Endodermal cell (in vitro differentiated cells): ENCODE measurements at regions not wholly inside any gene's neighbourhood (a gene's known extent, or its start where the extent isn't known, plus 50 kb on each side); places are given as distances from the start of the nearest gene placed in this dataset.

ENCODE experiments used
- DNase-seq: peaks from one replicate; pipeline ENCODE4 v3.0.0-alpha.2; 2017
- H3K27ac ChIP-seq: 2 replicates; pipeline ENCODE4 v1.5.1; 2013; ENCODE audit warnings: mild to moderate bottlenecking, low read depth, low read length, moderate library complexity
- H3K27me3 ChIP-seq: 2 replicates; pipeline ENCODE4 v1.6.1; 2013; ENCODE audit warnings: mild to moderate bottlenecking, low read length, moderate library complexity; ENCODE audit not compliant: insufficient read depth, control insufficient read depth, poor library complexity, severe bottlenecking
- H3K36me3 ChIP-seq: 2 replicates; pipeline ENCODE4 v1.7.0; 2013; ENCODE audit warnings: mild to moderate bottlenecking, low read length, moderate library complexity; ENCODE audit not compliant: control insufficient read depth, insufficient read depth
- H3K4me1 ChIP-seq: one replicate; pipeline ENCODE4 v1.7.0; 2013; ENCODE audit warnings: low read length; ENCODE audit not compliant: control insufficient read depth, insufficient read depth
- H3K4me3 ChIP-seq: 2 replicates; pipeline ENCODE4 v1.5.1; 2013; ENCODE audit warnings: mild to moderate bottlenecking, low read length, moderate library complexity
- H3K9ac ChIP-seq: 2 replicates; pipeline ENCODE4 v1.6.1; 2013; ENCODE audit warnings: mild to moderate bottlenecking, low read length, moderate library complexity; ENCODE audit not compliant: poor library complexity, severe bottlenecking; ENCODE audit errors: extremely low read depth
- H3K9me3 ChIP-seq: 2 replicates; pipeline ENCODE4 v1.6.1; 2013; ENCODE audit warnings: mild to moderate bottlenecking, low read length, moderate library complexity; ENCODE audit not compliant: control insufficient read depth
- H3K27ac Mint-ChIP-seq: 2 replicates; pipeline ENCODE4 v1.8.0; 2020; ENCODE audit warnings: mixed read lengths
- H3K27me3 Mint-ChIP-seq: 2 replicates; pipeline ENCODE4 v1.8.0; 2021; ENCODE audit warnings: mild to moderate bottlenecking, mixed read lengths; ENCODE audit not compliant: insufficient read depth
- H3K36me3 Mint-ChIP-seq: 2 replicates; pipeline ENCODE4 v1.8.0; 2020; ENCODE audit warnings: low read depth, mixed read lengths
- H3K4me1 Mint-ChIP-seq: 2 replicates; pipeline ENCODE4 v1.8.0; 2020; ENCODE audit warnings: mixed read lengths
- H3K4me3 Mint-ChIP-seq: 2 replicates; pipeline ENCODE4 v1.8.0; 2020; ENCODE audit warnings: mild to moderate bottlenecking, moderate library complexity, mixed read lengths
- H3K9me3 Mint-ChIP-seq: 2 replicates; pipeline ENCODE4 v1.8.0; 2020; ENCODE audit warnings: mild to moderate bottlenecking, mixed read lengths
- WGBS, 2 experiments: methylation state at CpG; one replicate each; pipeline versions ENCODE4 v1.1.5 to v1.1.7; 2013; ENCODE audit warnings: missing lambda C conversion rate in 2 of 2, mixed read lengths in 1 of 2; ENCODE audit not compliant: insufficient coverage in 1 of 2, insufficient read length in 1 of 2; 5-methylcytosine and 5-hydroxymethylcytosine counted together
- TF ChIP-seq, protein P1 (sequence below): fragments of 200-600 bp; sonication (generic); conservative IDR thresholded peaks from 2 replicates; pipeline ENCODE4 v1.5.0; 2021; ENCODE audit warnings: antibody characterized with exemption, mild to moderate bottlenecking

GRCh38 chr2:182559623-182560022, 132.8 kb upstream of the PDE1A start:
- H3K27me3 Mint-ChIP-seq, result no peaks in the 10 kb centered on the region
- no peak overlapping the region for H3K27ac Mint-ChIP-seq
- TF ChIP-seq, protein P1, sequence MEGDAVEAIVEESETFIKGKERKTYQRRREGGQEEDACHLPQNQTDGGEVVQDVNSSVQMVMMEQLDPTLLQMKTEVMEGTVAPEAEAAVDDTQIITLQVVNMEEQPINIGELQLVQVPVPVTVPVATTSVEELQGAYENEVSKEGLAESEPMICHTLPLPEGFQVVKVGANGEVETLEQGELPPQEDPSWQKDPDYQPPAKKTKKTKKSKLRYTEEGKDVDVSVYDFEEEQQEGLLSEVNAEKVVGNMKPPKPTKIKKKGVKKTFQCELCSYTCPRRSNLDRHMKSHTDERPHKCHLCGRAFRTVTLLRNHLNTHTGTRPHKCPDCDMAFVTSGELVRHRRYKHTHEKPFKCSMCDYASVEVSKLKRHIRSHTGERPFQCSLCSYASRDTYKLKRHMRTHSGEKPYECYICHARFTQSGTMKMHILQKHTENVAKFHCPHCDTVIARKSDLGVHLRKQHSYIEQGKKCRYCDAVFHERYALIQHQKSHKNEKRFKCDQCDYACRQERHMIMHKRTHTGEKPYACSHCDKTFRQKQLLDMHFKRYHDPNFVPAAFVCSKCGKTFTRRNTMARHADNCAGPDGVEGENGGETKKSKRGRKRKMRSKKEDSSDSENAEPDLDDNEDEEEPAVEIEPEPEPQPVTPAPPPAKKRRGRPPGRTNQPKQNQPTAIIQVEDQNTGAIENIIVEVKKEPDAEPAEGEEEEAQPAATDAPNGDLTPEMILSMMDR, result no peak

DNA sequence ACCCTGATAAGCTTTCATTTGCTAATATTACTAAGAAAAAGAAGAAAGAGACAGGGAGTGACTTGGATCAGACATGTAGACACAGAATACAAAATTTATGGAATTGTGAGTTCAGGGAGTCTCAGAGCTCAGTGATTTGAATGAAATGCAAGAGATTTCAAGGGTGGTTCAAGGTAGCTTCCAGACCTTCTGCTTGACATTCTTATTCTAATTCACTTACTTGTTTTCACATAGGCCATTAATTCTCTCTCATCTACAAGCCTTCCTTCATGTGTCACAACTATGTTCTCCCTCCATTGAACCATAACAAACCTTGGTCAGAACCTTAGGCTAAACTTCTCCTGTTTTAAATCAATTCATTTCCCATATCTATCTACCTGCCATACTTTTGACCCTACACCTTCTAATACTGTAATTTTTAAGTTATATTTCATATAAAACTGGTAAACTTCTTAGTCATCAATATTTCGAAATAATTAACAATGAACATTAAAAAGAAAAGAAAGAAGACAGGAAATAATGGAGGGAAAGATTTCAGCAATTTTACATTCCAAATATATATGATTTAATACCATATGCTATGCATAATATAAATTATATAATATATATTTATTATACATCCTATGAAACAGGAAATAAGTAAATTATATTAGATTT, 139.2 kb upstream of the PDE1A start:
- H3K4me1 Mint-ChIP-seq, result no peaks in the 10 kb centered on the region
- no peaks in the 10 kb centered on the region for H3K36me3 Mint-ChIP-seq
- Histone ChIP-seq H3K9me3 (no peaks in the 10 kb centered on the region), H3K27ac (no peak overlapping the region), H3K4me3 (no peak overlapping the region), H3K36me3 (no peaks in the 10 kb centered on the region), H3K9ac (no peak overlapping the region), H3K4me1 (no peaks in the 10 kb centered on the region), H3K27me3 (no peaks in the 10 kb centered on the region)
- H3K27me3 Mint-ChIP-seq, result no peaks in the 10 kb centered on the region
- peaks cover 2% of the 10 kb centered on the region for H3K9me3 Mint-ChIP-seq
- no peak overlapping the region for H3K27ac Mint-ChIP-seq
- no peak overlapping the region for H3K4me3 Mint-ChIP-seq
- no peak for DNase-seq
- no CpG with 5 or more reads among the region's 1 CpG for WGBS, 2 experiments
- TF ChIP-seq, protein P1, result no peak

More at GRCh38 chr2:182559623-182560022, 132.8 kb upstream of the PDE1A start:
- no peaks in the 10 kb centered on the region for H3K4me1 ChIP-seq
- Mint-ChIP-seq H3K4me1 (no peaks in the 10 kb centered on the region), H3K36me3 (no peaks in the 10 kb centered on the region), H3K4me3 (no peak overlapping the region), H3K9me3 (peaks cover 2% of the 10 kb centered on the region)
- H3K4me3 ChIP-seq, result no peak overlapping the region
- WGBS, 2 experiments, result 90 to 92% methylated on average over 1 to 3 of the region's 3 CpGs
- H3K36me3 ChIP-seq, result no peaks in the 10 kb centered on the region
- H3K9ac ChIP-seq, result no peak overlapping the region
- no peaks in the 10 kb centered on the region for H3K27me3 ChIP-seq
- no peak for DNase-seq
- H3K27ac ChIP-seq, result no peak overlapping the region
- H3K9me3 ChIP-seq, result no peaks in the 10 kb centered on the region

DNA sequence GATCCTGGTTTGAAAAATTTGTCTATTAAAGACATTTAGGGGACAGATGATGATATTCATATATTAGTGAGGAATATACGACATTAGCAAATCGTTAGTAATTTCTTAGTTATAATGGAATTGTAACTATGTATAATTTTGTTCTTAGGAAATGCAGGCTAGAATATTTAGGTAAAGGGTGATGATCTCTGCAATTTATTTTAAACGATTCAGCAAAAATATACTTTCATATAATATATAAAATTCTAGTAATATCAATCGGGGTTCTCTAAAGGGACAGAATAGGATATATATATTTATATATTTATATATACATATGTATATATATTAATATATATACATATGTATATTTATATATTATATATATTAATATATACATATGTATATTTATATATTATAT, 142.5 kb upstream of the DNAJC10 start:
- TF ChIP-seq, protein P1, result no peak
- H3K4me1 ChIP-seq, result no peaks in the 10 kb centered on the region
- H3K27me3 ChIP-seq, result no peaks in the 10 kb centered on the region
- no peaks in the 10 kb centered on the region for H3K36me3 ChIP-seq
- no peak for DNase-seq
- Mint-ChIP-seq H3K9me3 (no peaks in the 10 kb centered on the region), H3K36me3 (no peaks in the 10 kb centered on the region), H3K4me3 (no peak overlapping the region), H3K27ac (no peak overlapping the region), H3K27me3 (no peaks in the 10 kb centered on the region), H3K4me1 (no peaks in the 10 kb centered on the region)
- WGBS, 2 experiments, result 97 to 100% methylated on average over 1 to 2 of the region's 4 CpGs
- no peak overlapping the region for H3K4me3 ChIP-seq
- no peak overlapping the region for H3K27ac ChIP-seq
- H3K9ac ChIP-seq, result no peak overlapping the region
- H3K9me3 ChIP-seq, result no peaks in the 10 kb centered on the region
